GM19438 (cell line): ENCODE measurements at regions not wholly inside any gene's neighbourhood (a gene's known extent, or its start where the extent isn't known, plus 50 kb on each side); places are given as distances from the start of the nearest gene placed in this dataset.

ENCODE experiments used
- ATAC-seq: cut with Tn5 transposase; IDR thresholded peaks from one replicate; pipeline ENCODE4 v1.9.1; 2021; ENCODE audit warnings: low read depth; ENCODE audit not compliant: unreplicated experiment

GRCh38 chr17:77697480-77698400 lies 260.8 kb upstream of the TNRC6C start:
- no peak for ATAC-seq

DNA sequence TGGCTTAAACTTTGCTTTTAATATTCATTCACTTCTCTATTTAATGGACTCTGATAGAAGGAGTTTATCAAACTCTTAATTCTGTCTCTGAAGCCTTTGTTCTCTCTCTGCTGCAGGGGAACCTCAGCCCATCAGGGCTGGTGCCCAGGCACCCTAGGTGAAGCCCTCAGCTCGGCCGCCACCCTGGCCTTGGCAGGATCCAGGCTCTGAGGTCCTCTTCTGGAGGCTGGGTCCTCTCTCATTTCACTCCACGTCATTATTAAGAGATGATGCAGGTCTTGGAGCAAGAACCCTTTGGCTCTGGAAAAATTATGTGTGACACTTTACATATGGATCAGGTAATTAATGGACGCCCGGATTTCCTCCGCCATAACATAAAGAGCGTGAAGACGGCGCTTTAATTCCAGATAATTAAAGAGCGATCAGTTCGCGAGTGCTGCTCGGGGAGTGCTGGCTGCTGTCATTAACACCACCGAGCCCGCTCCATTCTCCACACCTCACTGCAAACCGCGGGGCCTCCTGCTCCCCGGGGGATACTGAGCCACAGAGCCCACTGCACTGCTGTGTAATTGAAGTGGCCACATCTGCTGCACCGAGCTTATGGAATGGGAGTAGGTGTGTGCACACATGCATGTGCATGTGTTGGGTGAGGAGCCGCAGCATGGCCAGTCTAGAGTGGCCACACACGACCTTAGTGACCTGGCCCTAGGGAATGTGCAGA lies 259.4 kb upstream of the TNRC6C start:
- no peak for ATAC-seq

DNA sequence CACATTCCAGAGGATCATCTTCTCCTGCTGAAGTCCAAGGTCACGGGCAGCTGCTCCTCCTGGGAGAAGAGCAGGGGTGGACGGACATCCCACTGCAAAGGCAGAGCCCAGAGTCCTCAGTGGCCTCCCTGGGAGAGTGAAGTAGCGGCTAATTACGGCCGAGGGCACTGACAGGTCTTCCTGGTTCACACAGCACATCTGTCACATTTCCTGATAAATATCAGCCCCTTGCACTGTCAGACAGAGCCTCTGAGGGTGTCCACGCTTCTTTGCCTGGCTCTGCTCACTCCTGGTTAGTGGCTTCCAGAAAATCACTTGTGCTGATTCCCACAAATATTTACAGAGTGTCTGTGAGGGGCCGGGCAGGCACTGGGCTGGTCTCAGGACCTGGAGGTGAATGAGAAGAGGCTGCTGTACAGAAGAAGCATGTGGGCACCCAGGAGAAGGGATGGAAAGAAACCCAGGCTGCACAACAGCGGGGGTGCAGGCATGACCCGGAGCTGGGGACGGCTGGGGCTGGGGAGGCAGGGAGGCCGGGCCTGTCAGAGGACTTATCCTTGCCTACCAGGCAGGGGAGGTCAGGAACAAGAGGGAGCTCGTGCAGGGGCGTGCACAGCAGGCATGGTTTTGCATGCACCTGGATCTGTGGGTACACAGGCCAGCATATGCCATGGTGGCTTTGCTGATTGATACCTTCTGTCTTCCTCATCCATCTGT lies 258.2 kb upstream of the TNRC6C start:
- ATAC-seq = no peak

GRCh38 chr17:77701996-77702395 lies 256.5 kb upstream of the TNRC6C start:
- ATAC-seq = no peak

- no peak for ATAC-seq
Measured at GRCh38 chr17:77704048-77704815, 254.3 kb upstream of the TNRC6C start.

GRCh38 chr17:77706938-77707337 lies 251.6 kb upstream of the TNRC6C start:
- no peak for ATAC-seq

DNA sequence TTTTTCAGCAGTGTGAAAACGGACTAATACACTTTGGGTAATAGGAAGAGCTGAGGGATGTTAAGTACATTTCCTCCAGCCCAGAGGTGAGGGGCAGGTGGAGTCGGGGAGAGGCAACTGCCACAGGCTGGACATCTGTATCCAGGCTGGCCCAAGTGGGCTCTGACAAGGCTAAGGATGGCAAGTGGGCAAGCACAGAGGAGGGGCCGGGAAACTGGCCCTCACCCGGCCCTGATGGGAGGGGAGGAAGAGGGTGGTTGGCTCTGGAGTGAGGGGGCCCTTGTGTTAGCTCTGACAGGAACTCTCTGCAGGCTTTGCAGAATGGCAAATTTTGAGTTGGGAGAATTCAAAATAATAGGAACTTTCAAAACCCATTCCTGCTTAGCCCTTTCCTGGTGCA lies 251.0 kb upstream of the TNRC6C start:
- no peak for ATAC-seq

GRCh38 chr17:77708049-77708448 lies 250.5 kb upstream of the TNRC6C start:
- no peak for ATAC-seq

DNA sequence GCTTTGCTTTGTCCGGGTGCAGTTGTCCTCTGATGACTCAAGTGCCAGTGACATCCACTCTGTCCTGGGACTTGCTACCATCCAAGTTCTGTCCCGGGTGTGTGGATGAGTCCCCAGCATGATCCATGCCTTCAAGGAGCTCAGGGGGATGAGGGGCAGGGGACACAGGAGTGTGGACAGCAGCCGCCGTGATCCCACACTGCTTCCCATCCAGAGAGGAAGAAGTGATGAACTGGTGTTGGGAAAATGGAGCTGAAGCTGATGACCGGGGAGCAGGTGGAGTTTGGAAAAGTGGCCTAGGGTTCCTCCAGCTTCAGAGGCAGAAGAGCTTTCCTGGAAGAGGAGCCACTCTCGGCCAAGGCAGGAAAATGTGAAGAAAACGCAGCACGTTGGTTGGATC lies 249.6 kb upstream of the TNRC6C start:
- ATAC-seq = no peak

DNA sequence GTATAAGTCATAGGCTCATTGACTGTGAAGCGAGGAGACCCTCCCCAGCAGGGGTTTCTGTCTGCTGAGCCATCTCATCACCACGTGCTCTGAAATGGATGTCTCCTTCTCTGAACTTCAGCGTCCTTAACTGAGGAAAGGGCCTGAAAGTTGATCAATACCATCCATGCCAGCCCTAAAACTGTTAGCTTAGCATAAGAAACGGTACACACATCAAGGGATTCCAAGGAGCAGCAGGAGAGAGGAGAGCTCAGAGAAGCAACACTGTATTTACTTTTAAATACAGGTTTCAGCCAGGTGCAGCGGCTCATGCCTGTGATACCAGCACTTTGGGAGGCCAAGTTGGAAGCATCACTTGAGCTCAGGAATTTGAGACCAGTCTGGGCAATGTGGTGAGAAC lies 248.9 kb upstream of the TNRC6C start:
- ATAC-seq = no peak

- no peak for ATAC-seq
Measured at GRCh38 chr17:77712578-77712977, 245.9 kb upstream of the TNRC6C start.

DNA sequence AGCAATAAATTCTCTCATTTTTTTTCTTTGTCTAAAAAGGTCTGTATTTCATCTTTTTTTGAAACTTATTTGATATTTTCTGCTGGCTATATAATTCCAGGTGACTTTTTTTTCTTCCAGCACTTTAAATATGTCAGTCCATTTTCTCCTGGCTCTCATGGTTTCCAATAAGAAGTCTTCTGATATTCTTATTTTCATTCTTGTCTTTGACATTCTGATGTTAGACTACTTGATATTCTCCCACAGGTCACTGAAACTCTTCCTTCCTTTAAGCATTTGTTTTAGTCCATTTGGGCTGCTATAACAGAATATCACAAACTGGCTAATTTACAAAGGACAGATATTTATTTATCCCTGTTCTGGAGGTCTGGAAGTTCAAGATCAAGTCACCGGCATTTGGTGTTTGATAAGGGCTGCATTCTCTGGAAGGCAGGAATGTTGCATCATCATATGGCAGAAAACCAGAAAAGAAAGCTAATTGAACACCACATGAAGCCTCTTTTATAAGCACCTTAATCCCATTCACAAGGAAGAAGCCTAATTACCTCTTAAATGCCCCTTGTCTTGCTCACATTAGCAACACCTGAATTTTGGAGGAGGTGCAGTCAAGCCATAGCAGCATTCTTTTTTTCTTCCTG lies 242.1 kb upstream of the TNRC6C start:
- ATAC-seq = no peak

DNA sequence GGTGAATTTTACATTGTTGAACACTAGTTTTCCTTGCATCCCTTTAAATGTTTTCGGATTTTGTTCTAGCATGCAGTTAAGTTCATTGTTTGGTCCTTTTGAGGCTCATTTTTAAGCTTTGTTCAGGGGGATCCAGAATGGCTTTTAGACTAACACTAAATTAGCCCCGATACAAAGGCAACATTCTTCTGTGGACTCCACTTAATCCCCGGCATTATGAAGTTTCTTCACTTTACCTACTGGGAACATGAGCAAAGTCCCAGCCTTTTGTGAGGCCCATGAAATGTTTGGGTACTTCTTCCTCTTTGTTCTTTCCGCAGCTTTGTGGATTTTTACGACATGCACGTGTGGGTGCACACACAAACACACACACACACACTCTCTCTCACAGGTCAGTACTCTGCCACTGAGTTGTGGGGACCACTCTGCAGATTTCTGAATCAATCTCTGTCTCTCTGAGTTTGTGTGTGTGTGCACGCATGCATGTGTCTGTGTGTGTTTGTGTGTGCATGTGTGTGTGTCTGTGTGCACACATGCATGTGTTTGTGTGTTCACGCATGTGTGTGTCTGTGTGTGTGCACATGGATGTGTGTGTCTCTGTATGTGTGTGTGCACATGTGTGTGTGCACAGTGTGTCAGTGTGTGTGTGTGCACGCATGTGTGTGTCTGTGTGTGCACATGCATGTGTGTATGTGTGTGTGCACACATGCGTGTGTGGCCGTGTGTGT lies 240.4 kb upstream of the TNRC6C start:
- ATAC-seq = no peak

- ATAC-seq = no peak
Measured at GRCh38 chr17:77718669-77718961, 239.9 kb upstream of the TNRC6C start.

- no peak for ATAC-seq
Measured at GRCh38 chr17:77719806-77720205, 238.7 kb upstream of the TNRC6C start.

GRCh38 chr17:77720946-77721845 lies 237.3 kb upstream of the TNRC6C start:
- no peak for ATAC-seq

- no peak for ATAC-seq
Measured at GRCh38 chr17:77721846-77722160, 236.7 kb upstream of the TNRC6C start.

GRCh38 chr17:77722366-77722765 lies 236.1 kb upstream of the TNRC6C start:
- no peak for ATAC-seq
